ENCODE measurements at regions not wholly inside any gene's neighbourhood (a gene's known extent, or its start where the extent isn't known, plus 50 kb on each side); places are given as distances from the start of the nearest gene placed in this dataset.
A peak's percentile ranks its signal among the peaks of the same experiment; 100 is the strongest.

- H3K4me2 ChIP-seq: no peak overlapping the region
- POLR2A ChIA-PET: no interaction called here
- no peaks in the 10 kb centered on the region for H3K9me3 ChIP-seq
- peaks cover 12% of the 10 kb centered on the region; the same call in 2 of the 3 replicates for H3K4me1 ChIP-seq
- FAIRE-seq (no peak), DNase-seq (ENCODE audit: low read depth in 1 of 2, low spot score in 1 of 2) (no peak), ATAC-seq (no peak)
- TF ChIP-seq ELK1 (IDR thresholded peaks at IDR 0.05; ENCODE audit: low read depth, low read length) (no peak), ZNF302 (CRISPR knock-in tag; IDR thresholded peaks at IDR 0.05) (no peak), MAFK (IDR thresholded peaks at IDR 0.05; ENCODE audit: partially characterized antibody) (peak; percentile 96)
- no peak overlapping the region for H3K4me3 ChIP-seq
- CTCF ChIA-PET: interaction anchor here (1.1 to 5.6 kb wide), 5 partner anchors 13 to 227 kb away, joined by 3 to 43 read pairs (median 8); partner anchors contain the start of gene CPNE4
- no peak overlapping the region for H3K27ac ChIP-seq
These were observed 105.3 kb upstream of the ACP3 start for GRCh38 chr3:132211896-132212295.

- Histone ChIP-seq H3K9me3 (no peaks in the 10 kb centered on the region), H3K4me1 (no peaks in the 10 kb centered on the region), H3K4me2 (no peak overlapping the region), H3K4me3 (no peak overlapping the region), H3K27ac (no peak overlapping the region)
- WGBS (ENCODE audit: missing lambda C conversion rate): 28% methylated on average over 3 of the region's 3 CpGs
- ChIA-PET CTCF (no interaction called here), POLR2A (no interaction called here)
- DNase-seq (ENCODE audit: low read depth in 1 of 2, low spot score in 1 of 2) (no peak), ATAC-seq (no peak), FAIRE-seq (no peak)
- TF ChIP-seq JUN (IDR thresholded peaks at IDR 0.05) (no peak), FOSB (CRISPR knock-in tag; IDR thresholded peaks at IDR 0.05) (no peak), CHD4 (IDR thresholded peaks at IDR 0.05; ENCODE audit: borderline replicate concordance) (no peak), EHMT2 (IDR thresholded peaks at IDR 0.05; ENCODE audit: low read depth) (no peak), SMC3 (IDR thresholded peaks at IDR 0.05) (no peak), TFCP2L1 (CRISPR knock-in tag; IDR thresholded peaks at IDR 0.05) (no peak), POLR2AphosphoS2 (conservative IDR thresholded peaks at IDR 0.05; ENCODE audit: low read length) (no peak), FOSL2 (IDR thresholded peaks at IDR 0.05) (no peak), FOSL2 (CRISPR knock-in tag; IDR thresholded peaks at IDR 0.05) (no peak), HES2 (IDR thresholded peaks at IDR 0.05) (no peak)
These were observed 98.1 kb upstream of the ACP3 start for GRCh38 chr3:132218817-132219755.

- ChIA-PET POLR2A (no interaction called here), CTCF (interaction anchor here (1.5 to 1.9 kb wide), 3 partner anchors 10 to 426 kb away, joined by 5 to 6 read pairs (median 6); partner anchors contain the start of gene CPNE4)
- 51% methylated on average over 4 of the region's 4 CpGs for WGBS (ENCODE audit: missing lambda C conversion rate)
- ATAC-seq (no peak), DNase-seq (ENCODE audit: low read depth in 1 of 2, low spot score in 1 of 2) (no peak), FAIRE-seq (no peak)
- no peak for TF ChIP-seq ZC3H11A (IDR thresholded peaks at IDR 0.05)
- no peak for TF ChIP-seq ZSCAN20 (CRISPR knock-in tag; IDR thresholded peaks at IDR 0.05)
- TF ChIP-seq ELK1 (IDR thresholded peaks at IDR 0.05; ENCODE audit: low read depth, low read length): no peak
- TF ChIP-seq TP53 (CRISPR knock-in tag; IDR thresholded peaks at IDR 0.05): no peak
- H3K4me3 ChIP-seq: no peak overlapping the region
- no peak overlapping the region for H3K27ac ChIP-seq
- no peaks in the 10 kb centered on the region for H3K9me3 ChIP-seq
- peaks cover 7% of the 10 kb centered on the region for H3K4me1 ChIP-seq
- no peak overlapping the region for H3K4me2 ChIP-seq
These were observed 96.2 kb upstream of the ACP3 start for GRCh38 chr3:132220986-132221385.

Data from A549 (cell line).